K562 (cell line): ENCODE measurements at regions not wholly inside any gene's neighbourhood (a gene's known extent, or its start where the extent isn't known, plus 50 kb on each side); places are given as distances from the start of the nearest gene placed in this dataset.

Experiments
- ATAC-seq: fragments of 200-7000 bp; cut with Tn5 transposase; 3 replicates; pipeline ENCODE4 v1.9.1; 2020; ENCODE audit warnings: moderate library complexity
- BruUV-seq: library from RNA; stranded (reverse); fragments of 400-500 nt; replicated peaks from 2 replicates; lab custom pipeline; 2021; lab: Mats Ljungman, UMichigan
- CTCF ChIA-PET: fragments of 300-600 bp; formaldehyde crosslinking; extraction: SDS; loops from one replicate; lab custom pipeline; 2021; ENCODE audit warnings: low intra/inter-chr PET ratio; lab: Yijun Ruan, JAX
- POLR2A ChIA-PET: fragments of 300-600, 350-650 bp; sonication (Branson Sonifier 250); formaldehyde crosslinking; extraction: SDS; loops from one replicate; lab custom pipeline; 2021; ENCODE audit warnings: antibody characterized with exemption, inconsistent platforms; lab: Yijun Ruan, JAX
- DNase-seq, 4 experiments: peaks; one replicate each; pipeline versions ENCODE4 v3.0.0 to v3.0.0-alpha.2; 2011 to 2018; ENCODE audit warnings: low spot score in 3 of 4, mixed read lengths in 3 of 4; ENCODE audit errors: extremely low read depth in 1 of 4
- FAIRE-seq: peaks from 2 replicates; lab custom pipeline; 2011; peaks lifted over from hg19 to GRCh38; lab: Jason Lieb, UNC
- H2AFZ ChIP-seq: 2 replicates; pipeline ENCODE4 v1.6.0; 2011; ENCODE audit warnings: low read depth, low read length, control low read depth, inconsistent platforms
- H3K27ac ChIP-seq: fragments of 200-600 bp; 3 replicates; pipeline ENCODE4 v1.8.0; 2011; ENCODE audit warnings: low read depth, mild to moderate bottlenecking, control low read depth, inconsistent platforms, low read length, moderate library complexity, mixed read lengths; ENCODE audit errors: extremely low read depth
- H3K27me3 ChIP-seq, 2 experiments: fragments of 300-600 bp in 1 of 2; 2 replicates in 1 of 2; 3 replicates in 1 of 2; pipeline versions ENCODE4 v1.6.0 to v1.8.0; 2011; ENCODE audit warnings: inconsistent platforms in 2 of 2, low read length in 2 of 2, mild to moderate bottlenecking in 1 of 2, mixed read lengths in 1 of 2, moderate library complexity in 1 of 2; ENCODE audit not compliant: control insufficient read depth in 2 of 2, insufficient read depth in 2 of 2
- H3K36me3 ChIP-seq: fragments of 300-600 bp; 3 replicates; pipeline ENCODE4 v1.8.0; 2011; ENCODE audit warnings: mild to moderate bottlenecking, low read length, inconsistent platforms; ENCODE audit not compliant: control insufficient read depth, insufficient read depth
- H3K4me1 ChIP-seq, 2 experiments: fragments of 200-600 bp in 1 of 2; replicated peaks in 1 of 2; 2 replicates in 1 of 2; 3 replicates in 1 of 2; pipeline versions ENCODE4 v1.5.1 to v1.8.0; 2011; ENCODE audit warnings: inconsistent platforms in 2 of 2, low read length in 2 of 2, mild to moderate bottlenecking in 1 of 2, mixed read lengths in 1 of 2, moderate library complexity in 1 of 2; ENCODE audit not compliant: control insufficient read depth in 2 of 2, insufficient read depth in 2 of 2
- H3K4me2 ChIP-seq: 2 replicates; pipeline ENCODE4 v1.6.1; 2011; ENCODE audit warnings: low read length, control low read depth, inconsistent platforms, mixed read lengths; ENCODE audit not compliant: insufficient read depth
- H3K4me3 ChIP-seq: fragments of 200-600 bp; sonication (generic), shearing (Covaris generic); 2 replicates; pipeline ENCODE4 v1.5.1; 2016; ENCODE audit warnings: control low read depth, inconsistent platforms
- H3K79me2 ChIP-seq: fragments of 200-600 bp; 3 replicates; pipeline ENCODE4 v1.8.0; 2011; ENCODE audit warnings: low read length, inconsistent platforms; ENCODE audit not compliant: control insufficient read depth, insufficient read depth
- H3K9ac ChIP-seq, 2 experiments: 2 replicates each; pipeline versions ENCODE4 v1.6.0 to v1.6.1; 2011; ENCODE audit warnings: low read depth in 2 of 2, low read length in 2 of 2, control low read depth in 1 of 2, inconsistent platforms in 1 of 2, mild to moderate bottlenecking in 1 of 2, mixed read lengths in 1 of 2; ENCODE audit not compliant: insufficient read depth in 1 of 2
- H3K9me1 ChIP-seq: one replicate; pipeline ENCODE4 v1.6.0; 2011; ENCODE audit warnings: inconsistent platforms, mild to moderate bottlenecking, low read length, moderate library complexity; ENCODE audit not compliant: control insufficient read depth, insufficient read depth
- H3K9me3 ChIP-seq: replicated peaks from 2 replicates; pipeline ENCODE4 v1.5.1; 2011; ENCODE audit warnings: low read depth, low read length, inconsistent platforms; ENCODE audit not compliant: control insufficient read depth, insufficient read depth
- H4K20me1 ChIP-seq: replicated peaks from 2 replicates; pipeline ENCODE4 v1.6.1; 2011; ENCODE audit warnings: low read length, inconsistent platforms, mixed read lengths; ENCODE audit not compliant: control insufficient read depth, insufficient read depth
- CREBBP ChIP-seq: IDR thresholded peaks from one replicate; pipeline ENCODE4 v1.6.1; 2012; ENCODE audit warnings: low read depth, mild to moderate bottlenecking, control low read depth, inconsistent platforms, low read length
- GATA2 ChIP-seq: sonication (generic); formaldehyde crosslinking; IDR thresholded peaks from 2 replicates; pipeline ENCODE4 v1.4.0; 2020; ENCODE audit warnings: mild to moderate bottlenecking, missing genetic modification reagents
- JUNB ChIP-seq: fragments of 450-650 bp; formaldehyde crosslinking; conservative IDR thresholded peaks from 2 replicates; pipeline ENCODE4 v1.4.0; 2020; ENCODE audit warnings: mild to moderate bottlenecking
- MED1 ChIP-seq: sonication (generic); formaldehyde crosslinking; IDR thresholded peaks from 2 replicates; pipeline ENCODE4 v1.8.1; 2023; ENCODE audit warnings: missing genetic modification reagents, borderline replicate concordance
- MLX ChIP-seq, 2 experiments: fragments of 450-650 bp in 1 of 2; sonication (generic) in 1 of 2; formaldehyde crosslinking; conservative IDR thresholded peaks; 2 replicates each; pipeline versions ENCODE4 v1.4.0 to v1.8.1; 2020 to 2022; ENCODE audit warnings: mild to moderate bottlenecking in 1 of 2, missing genetic modification reagents in 1 of 2
- POLR2AphosphoS2 ChIP-seq: IDR thresholded peaks from 2 replicates; pipeline ENCODE4 v1.6.1; 2012; ENCODE audit warnings: low read length, improper control_type of control experiment
- RAD51 ChIP-seq: fragments of 450-650 bp; IDR thresholded peaks from 2 replicates; pipeline ENCODE4 v1.7.1; 2016; ENCODE audit warnings: low read depth, mild to moderate bottlenecking, borderline replicate concordance
- SMARCB1 ChIP-seq: IDR thresholded peaks from 2 replicates; pipeline ENCODE4 v1.6.1; 2011; ENCODE audit warnings: improper control_type of control experiment, low read depth; ENCODE audit not compliant: insufficient read length
- ZBTB49 ChIP-seq: sonication (generic); formaldehyde crosslinking; IDR thresholded peaks from 2 replicates; pipeline ENCODE4 v1.8.0; 2022; ENCODE audit warnings: missing genetic modification reagents, mild to moderate bottlenecking, borderline replicate concordance
- ZFP30 ChIP-seq: fragments of 250-450 bp; sonication (Bioruptor Pico); IDR thresholded peaks from 2 replicates; pipeline ENCODE4 v1.8.0; 2022; ENCODE audit warnings: moderate library complexity, mild to moderate bottlenecking, inconsistent platforms, borderline replicate concordance
- ZNF324 ChIP-seq: fragments of 250-450 bp; sonication (Bioruptor Pico); IDR thresholded peaks from 2 replicates; pipeline ENCODE4 v1.4.0; 2020; ENCODE audit warnings: mild to moderate bottlenecking
- ZNF41 ChIP-seq: fragments of 250-450 bp; sonication (Bioruptor Pico); conservative IDR thresholded peaks from 2 replicates; pipeline ENCODE4 v1.4.0; 2020; ENCODE audit warnings: mild to moderate bottlenecking
- ZNF644 ChIP-seq: fragments of 200-800 bp; sonication (Bioruptor generic); IDR thresholded peaks from 2 replicates; pipeline ENCODE4 v1.6.1; 2016; ENCODE audit warnings: low read depth, missing genetic modification characterization, missing compliant biosample characterization
- ZZZ3 ChIP-seq: fragments of 450-650 bp; IDR thresholded peaks from 2 replicates; pipeline ENCODE4 v1.6.1; 2016; ENCODE audit warnings: antibody characterized with exemption, mild to moderate bottlenecking, moderate library complexity
- WGBS: fragments of 100-300 bp; shearing (Covaris generic); methylation state at CpG from one replicate; pipeline ENCODE4 v1.1.6; 2016; ENCODE audit warnings: low coverage, mixed read lengths; ENCODE audit not compliant: insufficient coverage; ENCODE audit errors: missing lambda C conversion rate; 5-methylcytosine and 5-hydroxymethylcytosine counted together
- in situ Hi-C: fragments of 300-500 bp; cut with MboI; formaldehyde crosslinking; loops from 4 replicates; pipeline ENCODE4 v1.15.0; 2018; ENCODE audit warnings: inconsistent platforms, mixed read lengths
- intact Hi-C: fragments of 100-400 bp; cut with micrococcal nuclease; formaldehyde crosslinking; loops from 2 replicates; pipeline ENCODE4 v1.14.2; 2022
- TF ChIP-seq, protein P1 (sequence below): fragments of 200-800 bp; sonication (Bioruptor generic); IDR thresholded peaks from 2 replicates; pipeline ENCODE4 v1.6.1; 2017; ENCODE audit warnings: missing genetic modification characterization, missing compliant biosample characterization
- TF ChIP-seq, protein P2 (sequence below): fragments of 450-650 bp; formaldehyde crosslinking; IDR thresholded peaks from 2 replicates; pipeline ENCODE4 v1.4.0; 2020; ENCODE audit warnings: mild to moderate bottlenecking
- TF ChIP-seq, protein P3 (sequence below): sonication (generic); formaldehyde crosslinking; IDR thresholded peaks from 2 replicates; pipeline ENCODE4 v1.8.0; 2022; ENCODE audit warnings: missing genetic modification reagents, mild to moderate bottlenecking, borderline replicate concordance

- no peak for DNase-seq
- intact Hi-C loops (no loop called here), in situ Hi-C loops (no loop called here)
- no peak for TF ChIP-seq ZNF644 (tag)
- TF ChIP-seq, protein P1, sequence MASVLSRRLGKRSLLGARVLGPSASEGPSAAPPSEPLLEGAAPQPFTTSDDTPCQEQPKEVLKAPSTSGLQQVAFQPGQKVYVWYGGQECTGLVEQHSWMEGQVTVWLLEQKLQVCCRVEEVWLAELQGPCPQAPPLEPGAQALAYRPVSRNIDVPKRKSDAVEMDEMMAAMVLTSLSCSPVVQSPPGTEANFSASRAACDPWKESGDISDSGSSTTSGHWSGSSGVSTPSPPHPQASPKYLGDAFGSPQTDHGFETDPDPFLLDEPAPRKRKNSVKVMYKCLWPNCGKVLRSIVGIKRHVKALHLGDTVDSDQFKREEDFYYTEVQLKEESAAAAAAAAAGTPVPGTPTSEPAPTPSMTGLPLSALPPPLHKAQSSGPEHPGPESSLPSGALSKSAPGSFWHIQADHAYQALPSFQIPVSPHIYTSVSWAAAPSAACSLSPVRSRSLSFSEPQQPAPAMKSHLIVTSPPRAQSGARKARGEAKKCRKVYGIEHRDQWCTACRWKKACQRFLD (CRISPR knock-in tag): no peak
- no peak for TF ChIP-seq MLX (CRISPR knock-in tag; conservative IDR thresholded peaks at IDR 0.05)
- no peak for TF ChIP-seq ZZZ3
- no peak for TF ChIP-seq ZFP30 (CRISPR knock-in tag)
- TF ChIP-seq, protein P2, sequence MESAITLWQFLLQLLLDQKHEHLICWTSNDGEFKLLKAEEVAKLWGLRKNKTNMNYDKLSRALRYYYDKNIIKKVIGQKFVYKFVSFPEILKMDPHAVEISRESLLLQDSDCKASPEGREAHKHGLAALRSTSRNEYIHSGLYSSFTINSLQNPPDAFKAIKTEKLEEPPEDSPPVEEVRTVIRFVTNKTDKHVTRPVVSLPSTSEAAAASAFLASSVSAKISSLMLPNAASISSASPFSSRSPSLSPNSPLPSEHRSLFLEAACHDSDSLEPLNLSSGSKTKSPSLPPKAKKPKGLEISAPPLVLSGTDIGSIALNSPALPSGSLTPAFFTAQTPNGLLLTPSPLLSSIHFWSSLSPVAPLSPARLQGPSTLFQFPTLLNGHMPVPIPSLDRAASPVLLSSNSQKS (CRISPR knock-in tag): no peak
- TF ChIP-seq SMARCB1: no peak
- no peak for TF ChIP-seq JUNB (CRISPR knock-in tag)
- no peak for TF ChIP-seq RAD51
- TF ChIP-seq GATA2 (CRISPR knock-in tag): no peak
- no peak for TF ChIP-seq MED1 (CRISPR knock-in tag)
- no peak for TF ChIP-seq ZNF324 (CRISPR knock-in tag)
- no peak for TF ChIP-seq POLR2AphosphoS2
- TF ChIP-seq, protein P3, sequence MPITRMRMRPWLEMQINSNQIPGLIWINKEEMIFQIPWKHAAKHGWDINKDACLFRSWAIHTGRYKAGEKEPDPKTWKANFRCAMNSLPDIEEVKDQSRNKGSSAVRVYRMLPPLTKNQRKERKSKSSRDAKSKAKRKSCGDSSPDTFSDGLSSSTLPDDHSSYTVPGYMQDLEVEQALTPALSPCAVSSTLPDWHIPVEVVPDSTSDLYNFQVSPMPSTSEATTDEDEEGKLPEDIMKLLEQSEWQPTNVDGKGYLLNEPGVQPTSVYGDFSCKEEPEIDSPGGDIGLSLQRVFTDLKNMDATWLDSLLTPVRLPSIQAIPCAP (CRISPR knock-in tag): no peak
- TF ChIP-seq ZBTB49: no peak
- TF ChIP-seq CREBBP: no peak
- no peak for TF ChIP-seq ZNF41 (CRISPR knock-in tag)
- no peaks in the 10 kb centered on the region for H3K27me3 ChIP-seq
- H3K79me2 ChIP-seq: no peaks in the 10 kb centered on the region
- H3K9me3 ChIP-seq: no peaks in the 10 kb centered on the region
- H3K27ac ChIP-seq: no peak overlapping the region
- FAIRE-seq: no peak
- H3K9ac ChIP-seq: no peak overlapping the region
- no TSS peak for BruUV-seq
- H3K9me1 ChIP-seq: no peaks in the 10 kb centered on the region
- no peak overlapping the region for H2AFZ ChIP-seq
- no peaks in the 10 kb centered on the region for H3K4me1 ChIP-seq
- ATAC-seq: no peak
- ChIA-PET POLR2A (no interaction called here), CTCF (interaction anchor here (1.0 kb wide), 1 partner anchor 9 kb away, joined by 3 read pairs; no protein-coding TSS in a partner anchor)
- no peaks in the 10 kb centered on the region for H3K36me3 ChIP-seq
- 0% methylated on average over 3 of the region's 3 CpGs for WGBS
- H3K4me2 ChIP-seq: no peak overlapping the region
- no peak overlapping the region for H3K4me3 ChIP-seq
- no peaks in the 10 kb centered on the region for H4K20me1 ChIP-seq
These were observed 105.7 kb upstream of the INHBA start for GRCh38 chr7:41808541-41808940.
